D341Med (cell line): ENCODE measurements at regions not wholly inside any gene's neighbourhood (a gene's known extent, or its start where the extent isn't known, plus 50 kb on each side); places are given as distances from the start of the nearest gene placed in this dataset.

Source experiments
- DNase-seq: peaks from one replicate; pipeline ENCODE4 v3.0.0; 2012; ENCODE audit warnings: low spot score

GRCh38 chr6:105991561-105992314, 94.4 kb upstream of the PRDM1 start:
- no peak for DNase-seq

- DNase-seq = no peak
Observed at GRCh38 chr6:105990151-105990550, 96.0 kb upstream of the PRDM1 start.

GRCh38 chr6:105988812-105989577, 97.1 kb upstream of the PRDM1 start:
- no peak for DNase-seq

GRCh38 chr6:105988321-105988720, 97.8 kb upstream of the PRDM1 start:
- no peak for DNase-seq

- no peak for DNase-seq
Observed at GRCh38 chr6:105987516-105987915, 98.6 kb upstream of the PRDM1 start.

- no peak for DNase-seq
Observed at GRCh38 chr6:105986998-105987397, 99.1 kb upstream of the PRDM1 start.

- no peak for DNase-seq
Observed at GRCh38 chr6:105985816-105986632, 100.1 kb upstream of the PRDM1 start.

- no peak for DNase-seq
Observed at GRCh38 chr6:105985098-105985815, 100.9 kb upstream of the PRDM1 start.

- DNase-seq = no peak
Observed at GRCh38 chr6:105983763-105984162, 102.4 kb upstream of the PRDM1 start.

GRCh38 chr6:105982761-105983540, 103.2 kb upstream of the PRDM1 start:
- peak; percentile 74 for DNase-seq

- no peak for DNase-seq
Observed at GRCh38 chr6:105981888-105982358, 104.2 kb upstream of the PRDM1 start.

- no peak for DNase-seq
Observed at GRCh38 chr6:105981002-105981887, 104.9 kb upstream of the PRDM1 start.

GRCh38 chr6:105978974-105979373, 107.2 kb upstream of the PRDM1 start:
- no peak for DNase-seq

GRCh38 chr6:105977934-105978504, 108.1 kb upstream of the PRDM1 start:
- DNase-seq = no peak

- DNase-seq = no peak
Observed at GRCh38 chr6:105974986-105975385, 111.2 kb upstream of the PRDM1 start.

GRCh38 chr6:105972440-105972839, 113.7 kb upstream of the PRDM1 start:
- DNase-seq = no peak

- DNase-seq = no peak
Observed at GRCh38 chr6:105968603-105969333, 117.4 kb upstream of the PRDM1 start.

GRCh38 chr6:105967917-105968602, 118.1 kb upstream of the PRDM1 start:
- DNase-seq = no peak
